NCI-H146 treated with DMSO at 0.1 percent for 48 hours (cell line): ENCODE measurements at regions not wholly inside any gene's neighbourhood (a gene's known extent, or its start where the extent isn't known, plus 50 kb on each side); places are given as distances from the start of the nearest gene placed in this dataset.

Experiments
- DNase-seq: peaks from one replicate; lab custom pipeline; 2025; ENCODE audit not compliant: unreplicated experiment; lab: John Stamatoyannopoulos, UW

DNA sequence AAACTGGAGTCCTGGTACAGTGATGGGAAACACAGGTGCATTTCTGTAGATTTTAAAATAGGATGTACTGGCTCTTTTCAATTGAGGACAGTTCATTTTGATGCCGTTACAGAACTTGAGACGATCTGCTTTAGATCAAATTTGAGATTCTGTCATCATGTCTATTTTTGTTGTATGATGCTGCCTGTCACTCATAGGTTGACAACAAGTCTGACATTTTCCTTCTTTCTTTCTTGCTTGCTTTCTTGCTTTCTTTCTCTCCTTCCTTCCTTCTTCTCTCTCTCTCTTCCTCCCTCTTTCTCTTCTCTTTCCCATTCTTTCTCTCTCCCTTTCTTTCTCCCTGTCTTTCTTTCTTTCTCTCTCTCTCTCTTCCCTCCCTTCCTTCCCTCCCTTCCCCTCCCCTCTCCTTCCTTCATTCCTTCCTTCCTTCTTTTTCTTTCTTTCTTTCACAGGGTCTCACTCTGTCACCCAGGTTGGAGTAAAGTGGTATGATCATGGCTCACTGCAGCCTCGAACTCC lies 152.6 kb upstream of the SGK1 start:
- no peak for DNase-seq

DNA sequence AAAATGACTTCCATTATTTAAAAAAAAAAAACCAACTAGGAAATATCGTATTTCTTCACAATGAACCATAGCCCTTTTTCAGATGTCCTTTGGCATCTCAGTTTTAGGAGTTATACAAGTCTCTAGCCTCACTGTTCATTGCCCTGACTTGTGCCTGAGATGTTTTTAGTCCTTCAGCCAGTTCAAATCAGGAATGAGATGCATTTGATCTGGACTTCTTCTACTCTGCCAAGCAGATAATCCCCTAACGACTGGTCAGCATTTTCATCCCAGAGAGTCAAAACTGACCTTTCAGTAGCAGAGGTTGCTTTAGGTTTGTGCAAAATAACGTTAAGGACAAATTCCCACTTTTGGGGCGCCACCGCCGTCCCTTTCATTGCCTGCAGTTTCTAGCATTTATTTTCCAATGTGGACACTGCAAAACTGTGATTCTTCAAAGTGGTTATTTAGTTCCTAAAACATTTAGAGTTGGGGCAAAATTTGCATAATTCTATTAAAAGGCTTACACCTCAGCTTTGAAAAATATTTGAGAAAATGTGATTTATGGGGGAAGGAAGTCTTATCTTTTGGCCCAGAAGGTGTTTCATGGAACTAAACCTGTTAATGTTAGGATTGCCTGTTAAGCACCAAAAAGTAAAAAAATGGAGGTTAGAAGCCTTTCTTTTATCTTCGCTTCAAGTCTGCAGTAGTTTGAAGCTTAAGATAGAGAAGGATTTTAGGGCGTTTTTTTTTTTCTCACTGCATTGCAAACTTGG lies 152.0 kb upstream of the SGK1 start:
- DNase-seq: no peak

DNA sequence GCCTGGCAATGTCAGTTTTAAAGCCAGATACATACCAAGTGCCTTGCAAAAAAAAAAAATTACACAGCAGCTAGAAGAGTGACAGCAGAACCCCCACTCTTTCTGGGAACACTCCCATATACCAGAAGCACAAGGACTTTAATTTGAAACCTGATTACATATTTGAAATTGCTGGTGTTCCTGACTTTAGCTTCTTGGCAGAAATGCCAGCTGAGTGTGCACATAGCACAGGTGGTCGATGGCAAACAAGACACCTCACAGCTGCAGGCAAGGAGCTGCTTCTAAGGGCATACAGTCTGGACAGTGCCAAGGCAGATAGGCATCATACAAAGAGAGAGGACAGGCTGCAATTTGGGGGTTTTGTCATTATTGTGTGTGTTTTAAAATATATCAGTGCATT lies 150.7 kb upstream of the SGK1 start:
- DNase-seq: no peak

DNA sequence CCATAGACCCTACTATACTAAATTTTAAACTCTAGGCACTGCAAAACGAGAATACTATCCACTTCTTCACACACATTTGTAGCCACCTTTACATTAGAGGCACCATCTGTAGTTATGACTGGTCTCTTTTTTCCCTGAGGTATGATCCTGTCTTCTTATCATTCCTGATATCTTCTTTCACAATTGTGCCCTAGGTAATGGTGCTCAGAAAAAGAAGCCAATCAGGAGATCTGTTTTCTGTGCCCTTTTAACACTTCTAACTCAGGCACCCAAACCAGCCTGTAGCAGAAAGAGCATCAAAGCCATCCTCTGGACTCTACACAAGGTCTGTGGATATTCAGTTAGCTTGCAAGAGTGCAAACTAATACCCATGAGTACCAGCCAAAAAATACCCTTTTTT lies 149.7 kb upstream of the SGK1 start:
- DNase-seq: no peak

DNA sequence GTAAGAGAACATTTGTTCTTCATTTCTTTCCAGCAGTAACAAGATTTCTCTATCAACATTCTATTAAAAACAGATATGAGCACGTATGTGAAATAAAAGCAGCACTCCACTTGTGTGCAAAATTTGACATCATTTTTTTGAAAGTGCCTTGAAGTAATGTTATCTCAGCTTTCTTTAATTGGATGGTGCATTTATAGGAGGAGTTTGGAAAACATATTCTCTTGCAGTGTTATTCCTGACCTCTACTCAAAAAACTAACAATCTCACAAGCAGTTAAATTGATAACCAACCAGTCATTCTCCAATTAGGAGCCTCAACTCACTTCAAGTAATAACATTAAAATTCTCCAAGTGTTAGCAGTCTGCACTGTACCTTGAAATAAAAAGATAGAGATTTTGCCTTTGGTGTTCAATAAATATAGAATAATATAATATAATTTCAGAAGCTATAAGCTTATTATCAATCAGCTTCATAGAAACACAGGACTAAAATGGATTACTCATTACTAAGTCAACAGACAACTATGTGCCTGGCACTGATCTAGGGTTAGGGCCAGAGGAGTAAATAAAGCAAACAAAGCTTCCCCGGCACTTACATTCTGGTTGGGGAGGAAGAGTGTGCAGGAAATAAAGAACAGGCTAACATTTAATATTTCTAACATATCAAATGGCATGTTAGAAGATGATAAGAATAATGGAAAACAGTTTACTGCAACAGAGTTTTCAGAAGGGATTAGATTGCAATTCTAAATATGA lies 149.0 kb upstream of the SGK1 start:
- peak; percentile 50 for DNase-seq

DNA sequence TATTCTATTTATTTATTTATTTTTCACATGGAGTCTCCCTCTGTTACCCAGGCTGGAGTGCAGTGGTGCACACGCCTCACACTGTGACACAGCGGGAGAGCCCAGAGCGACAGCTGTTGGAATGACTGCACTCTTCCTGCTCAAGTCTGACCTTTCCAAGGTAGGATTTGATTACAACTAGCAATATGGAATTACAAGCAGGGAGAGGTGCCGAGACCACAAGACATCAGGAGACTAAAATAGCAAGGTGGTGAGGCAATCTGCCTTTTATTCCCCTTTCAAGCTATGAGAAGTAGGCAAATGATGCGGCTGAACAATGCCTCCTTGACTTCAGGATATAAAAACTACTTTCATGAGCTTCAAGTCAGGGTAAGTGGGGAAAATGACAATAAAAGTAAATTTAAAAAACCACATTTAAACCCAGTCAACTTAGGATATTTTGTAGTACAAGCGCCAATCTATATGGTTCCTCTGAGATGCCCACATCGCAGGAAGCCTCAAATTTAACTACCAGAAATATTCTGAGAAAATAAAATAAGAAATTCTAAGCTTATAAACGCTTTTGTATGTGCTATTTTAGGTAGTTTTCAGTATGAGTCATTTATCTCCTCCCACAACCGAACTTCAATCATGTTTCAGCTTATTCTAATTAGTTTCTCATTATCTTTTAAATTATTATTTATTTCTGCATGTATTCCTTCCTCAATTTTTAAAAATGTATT lies 146.9 kb upstream of the SGK1 start:
- DNase-seq: peak; percentile 82

DNA sequence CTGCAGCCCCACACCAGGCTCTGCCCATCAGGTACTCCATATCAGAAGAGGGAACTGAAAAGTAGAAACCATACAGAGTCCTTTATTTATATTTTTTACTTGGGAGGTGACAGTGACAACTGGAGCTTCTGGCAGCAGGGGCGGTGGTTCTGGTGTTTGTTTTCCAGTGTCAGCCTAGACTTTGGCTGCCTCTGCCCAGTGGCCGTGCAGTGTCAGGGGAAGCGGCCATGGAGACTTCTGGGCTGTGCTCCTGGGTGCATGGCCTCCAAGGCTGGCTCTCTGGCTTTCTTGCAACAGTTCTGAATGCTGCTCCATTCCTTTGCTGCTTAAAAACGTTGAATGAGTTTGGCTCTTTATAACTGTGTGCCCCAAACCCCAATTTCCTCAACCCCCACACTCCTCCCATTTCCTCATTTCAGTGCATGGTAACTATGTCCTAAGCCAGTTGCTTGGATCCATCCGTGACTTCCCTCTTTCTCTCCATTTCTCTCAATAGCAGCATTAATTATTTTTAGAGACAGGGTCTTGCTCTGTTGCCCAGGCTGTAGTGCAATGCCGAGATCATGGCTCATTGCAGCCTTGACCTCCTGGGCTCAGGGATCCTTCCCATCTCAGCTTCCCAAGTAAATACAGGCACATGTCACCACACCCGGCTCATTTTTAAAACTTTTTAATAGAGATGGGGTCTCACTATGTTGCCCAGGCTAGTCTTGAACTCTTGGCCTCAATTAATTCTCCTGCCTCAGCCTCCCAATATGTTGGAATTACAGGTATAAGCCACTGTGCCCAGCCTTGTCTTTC lies 141.1 kb upstream of the SGK1 start:
- no peak for DNase-seq

DNA sequence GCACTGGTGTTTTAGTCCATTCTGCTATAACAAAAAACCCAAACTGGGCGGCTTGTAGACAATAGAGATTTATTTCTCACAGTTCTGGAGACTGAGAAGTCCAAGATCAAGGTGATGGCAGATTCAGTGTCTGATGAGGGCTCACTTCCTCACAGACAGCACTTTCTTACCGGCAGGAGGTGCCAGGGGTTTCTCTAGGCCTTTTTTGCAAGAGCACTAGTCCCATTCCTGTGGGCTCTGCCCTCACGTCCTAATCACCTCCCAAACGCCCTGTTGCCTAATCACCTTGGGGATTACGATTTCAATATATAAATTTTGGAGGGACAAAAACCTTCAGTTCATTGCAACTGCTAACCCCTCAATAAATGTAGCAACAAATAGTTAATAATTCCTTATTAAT lies 140.0 kb upstream of the SGK1 start:
- no peak for DNase-seq

DNA sequence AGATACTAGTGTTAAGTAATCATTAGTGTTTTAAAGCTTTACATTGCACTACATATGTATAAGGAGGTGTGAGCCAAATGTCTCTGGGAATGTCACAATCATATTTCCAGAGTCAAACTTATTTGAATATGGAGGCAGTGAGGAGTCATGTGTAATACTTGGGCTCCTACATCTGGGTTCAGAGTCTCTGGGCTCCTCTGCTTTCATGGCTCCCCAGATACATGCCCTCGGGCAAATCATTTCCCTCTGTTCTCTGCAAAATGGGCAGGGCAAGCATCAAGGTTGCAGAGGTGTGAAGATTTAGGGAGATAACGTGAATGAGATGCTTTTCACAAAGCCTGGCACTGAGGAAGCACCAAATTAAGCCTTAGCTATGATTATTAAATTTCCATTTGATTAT lies 138.3 kb upstream of the SGK1 start:
- no peak for DNase-seq

DNA sequence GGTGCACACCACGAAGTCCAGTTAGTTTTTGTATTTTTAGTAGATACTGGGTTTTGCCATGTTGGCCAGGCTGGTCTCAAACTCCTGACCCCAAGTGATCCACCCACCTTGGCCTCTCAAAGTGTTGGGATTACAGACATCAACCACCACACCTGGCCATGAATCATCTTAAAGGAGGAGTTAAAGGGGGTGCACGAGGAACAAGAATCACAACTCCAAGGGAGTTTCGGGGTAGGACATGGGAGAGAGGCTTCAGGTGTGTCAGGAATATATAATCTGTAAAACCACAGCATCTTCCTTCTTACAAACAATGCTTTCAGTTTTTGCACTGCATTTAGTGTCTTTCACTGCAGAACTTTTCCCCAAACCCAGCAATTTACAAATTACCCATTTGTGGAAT lies 137.4 kb upstream of the SGK1 start:
- no peak for DNase-seq

DNA sequence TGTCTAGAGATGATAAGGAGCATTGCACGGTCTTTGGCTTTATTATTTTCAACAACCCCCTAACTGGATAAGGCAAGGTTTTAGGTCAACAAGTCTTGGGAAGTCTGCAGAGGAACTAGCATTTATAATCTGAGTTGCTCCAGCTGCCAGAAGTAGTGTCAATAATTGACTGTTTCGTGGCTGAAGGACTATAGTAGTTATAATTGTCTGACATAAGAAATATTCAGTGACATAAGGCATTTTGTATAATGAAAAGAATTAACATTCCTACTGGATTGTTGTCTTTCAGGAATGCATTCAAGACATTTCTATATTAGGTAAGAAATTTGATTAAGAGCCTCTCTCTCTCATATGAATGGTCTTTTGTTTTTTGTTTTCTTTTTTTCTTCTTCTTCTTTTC lies 136.9 kb upstream of the SGK1 start:
- no peak for DNase-seq

DNA sequence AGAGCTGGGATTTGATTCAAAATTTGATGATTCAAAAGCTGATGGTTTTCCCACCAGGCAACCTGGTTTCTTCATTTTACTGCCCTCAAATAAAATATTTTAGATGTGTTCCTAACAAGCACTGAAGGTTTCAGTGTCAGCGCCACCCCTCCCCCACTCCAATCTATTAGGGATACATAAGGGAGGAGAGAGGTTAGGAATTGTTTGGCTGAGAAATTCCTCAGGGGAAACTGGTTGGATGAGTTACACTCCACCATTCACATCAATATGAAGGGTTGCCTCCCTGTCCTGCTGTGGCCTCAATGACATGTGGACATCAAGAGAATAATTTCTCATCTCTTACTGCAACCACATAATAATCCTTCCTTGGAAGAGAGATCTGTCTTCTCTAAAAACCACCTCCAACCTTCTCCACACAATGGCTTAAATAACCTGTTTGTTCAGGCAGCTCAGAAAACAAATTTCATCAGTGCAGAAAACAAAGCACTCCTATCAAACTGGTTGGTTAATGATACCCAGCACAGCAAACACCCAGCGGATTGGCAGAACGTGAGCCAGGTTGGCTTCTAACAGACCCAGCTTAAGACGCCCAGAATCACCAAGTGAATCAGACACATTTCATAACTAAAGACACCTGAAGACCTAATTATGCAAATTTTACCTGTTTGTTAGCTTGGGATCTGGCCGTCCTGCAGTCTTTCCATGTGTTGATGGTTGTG lies 136.0 kb upstream of the SGK1 start:
- peak; percentile 51 for DNase-seq

DNA sequence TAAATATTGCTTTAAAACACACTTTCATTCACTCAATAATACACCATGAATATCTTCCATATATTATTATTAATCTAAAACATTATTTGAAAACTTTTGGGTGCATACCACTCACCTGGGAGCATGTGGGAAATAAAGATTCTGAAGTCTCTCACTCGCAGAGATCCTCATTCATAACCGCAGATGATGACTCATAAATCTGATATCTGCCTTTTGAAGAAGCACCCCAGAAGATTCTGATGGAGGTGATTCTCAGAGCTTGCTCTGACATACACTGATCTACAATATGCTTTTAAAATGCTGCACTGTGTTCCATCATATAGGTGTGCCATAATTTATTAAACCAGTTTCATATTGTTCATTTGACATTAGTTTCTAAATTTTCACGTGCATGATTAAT lies 135.0 kb upstream of the SGK1 start:
- DNase-seq: no peak

DNA sequence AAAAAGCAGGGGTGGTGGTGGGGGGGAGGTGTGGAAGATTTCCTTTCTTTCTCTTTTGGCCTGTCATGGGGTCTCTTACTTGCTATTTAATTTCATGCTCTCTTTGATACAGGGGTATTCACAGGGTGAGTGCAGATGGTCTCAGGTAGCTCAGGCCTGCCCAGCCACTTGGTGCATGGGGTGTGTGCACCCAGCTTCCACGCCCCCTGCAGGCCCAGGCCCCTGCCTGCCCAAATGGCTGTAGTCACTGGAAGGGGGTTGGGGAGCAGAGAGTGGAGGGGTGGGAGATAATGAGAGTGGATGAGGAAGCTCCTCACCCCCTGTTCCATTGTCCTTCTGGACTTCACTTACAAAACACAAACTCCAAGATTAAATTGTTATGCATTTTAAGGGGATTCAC lies 133.6 kb upstream of the SGK1 start:
- DNase-seq: no peak

DNA sequence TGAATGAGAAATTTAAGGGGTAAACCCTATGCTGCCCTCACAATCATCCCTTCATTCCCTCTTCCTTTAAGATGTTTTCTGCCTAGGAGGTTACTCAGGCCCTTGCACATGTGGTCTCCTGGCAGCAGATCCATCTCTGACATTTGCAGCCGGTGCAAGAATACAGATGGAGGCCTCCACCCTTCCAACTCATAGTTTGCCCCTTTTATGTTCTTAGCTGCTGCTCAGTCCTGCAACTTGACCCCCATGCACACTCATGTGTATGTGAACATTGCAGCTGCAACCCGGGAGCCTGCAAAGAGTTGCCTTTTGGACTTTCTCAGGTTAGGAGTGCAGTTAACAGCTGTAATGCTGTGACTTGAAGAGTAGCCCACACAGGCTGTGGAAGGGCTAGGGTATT lies 131.9 kb upstream of the SGK1 start:
- no peak for DNase-seq

DNA sequence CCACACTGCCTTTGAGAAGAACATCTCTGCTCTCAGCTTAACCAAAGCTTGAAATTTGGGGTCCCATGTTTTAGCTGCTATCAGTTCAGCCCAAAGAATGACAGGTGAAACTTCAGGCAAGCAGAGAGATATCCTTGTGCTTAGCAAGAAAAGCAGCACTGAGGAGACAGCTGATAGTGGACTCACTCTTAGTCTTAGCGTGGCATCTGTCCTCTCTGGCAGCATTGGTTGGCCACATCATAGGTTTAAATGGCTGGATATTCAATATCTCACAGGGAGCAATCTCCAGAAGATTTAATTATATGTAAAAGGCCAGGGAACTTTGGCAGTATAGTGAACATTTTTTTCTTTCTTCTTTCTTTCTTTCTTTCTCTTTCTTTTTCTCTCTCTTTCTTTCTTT lies 131.1 kb upstream of the SGK1 start:
- no peak for DNase-seq

DNA sequence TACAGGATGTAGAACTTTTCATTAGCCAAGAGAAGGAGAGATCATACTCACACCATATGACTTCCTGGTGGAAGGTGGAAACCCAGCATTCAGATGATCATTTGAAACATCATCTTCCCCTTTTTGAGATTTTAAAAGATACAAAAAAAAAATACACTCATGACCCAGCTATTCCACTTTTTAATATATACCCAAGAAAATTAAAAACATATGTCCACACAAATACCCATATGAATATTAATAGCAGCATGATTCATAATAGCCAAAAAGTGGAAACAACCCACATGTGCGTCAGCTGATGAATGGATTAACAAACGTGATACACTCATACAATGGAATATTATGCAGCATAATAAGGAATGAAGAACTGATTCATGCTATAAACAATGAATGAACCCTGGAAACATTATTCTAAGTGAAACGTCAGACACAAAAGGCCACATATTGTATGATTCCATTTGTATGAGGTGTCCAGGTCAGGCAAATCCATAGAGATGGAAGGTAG lies 130.0 kb upstream of the SGK1 start:
- no peak for DNase-seq

DNA sequence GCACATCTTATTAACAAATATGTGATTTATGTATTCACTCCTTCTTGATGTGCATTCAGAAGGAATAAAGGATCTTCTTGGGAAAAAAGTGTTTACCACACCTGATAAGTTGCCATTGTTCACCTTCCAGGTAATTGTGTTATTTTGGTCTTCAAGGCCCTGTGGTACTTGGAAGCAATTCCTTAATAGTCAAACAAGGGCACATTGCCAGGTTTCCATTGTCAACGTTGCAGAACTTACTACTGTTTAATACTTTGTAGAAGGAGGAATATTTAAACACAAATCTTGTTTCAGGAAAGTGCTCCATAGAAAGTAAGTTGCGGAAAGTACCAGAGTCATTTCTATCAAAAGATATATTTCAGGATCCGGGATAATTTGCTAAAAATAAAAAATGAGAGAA lies 129.5 kb upstream of the SGK1 start:
- no peak for DNase-seq

DNA sequence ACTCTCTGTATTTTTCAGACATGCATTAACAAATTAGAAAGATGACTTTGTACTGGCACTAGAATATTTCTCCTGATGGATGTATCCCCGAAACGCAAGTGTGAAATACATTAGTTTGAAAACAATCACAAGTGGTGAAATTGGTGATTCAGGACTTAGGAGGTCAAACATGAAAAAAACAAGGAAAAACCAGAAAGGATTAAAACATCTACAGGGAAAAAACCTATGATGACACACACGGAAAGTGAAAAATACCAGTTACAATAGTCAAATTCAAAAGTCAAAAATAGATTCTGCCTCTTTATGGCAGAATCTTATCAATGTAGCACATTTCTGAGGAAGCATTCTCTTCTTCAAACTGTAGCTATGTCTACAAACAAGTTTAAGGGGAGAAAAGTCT lies 129.0 kb upstream of the SGK1 start:
- no peak for DNase-seq

DNA sequence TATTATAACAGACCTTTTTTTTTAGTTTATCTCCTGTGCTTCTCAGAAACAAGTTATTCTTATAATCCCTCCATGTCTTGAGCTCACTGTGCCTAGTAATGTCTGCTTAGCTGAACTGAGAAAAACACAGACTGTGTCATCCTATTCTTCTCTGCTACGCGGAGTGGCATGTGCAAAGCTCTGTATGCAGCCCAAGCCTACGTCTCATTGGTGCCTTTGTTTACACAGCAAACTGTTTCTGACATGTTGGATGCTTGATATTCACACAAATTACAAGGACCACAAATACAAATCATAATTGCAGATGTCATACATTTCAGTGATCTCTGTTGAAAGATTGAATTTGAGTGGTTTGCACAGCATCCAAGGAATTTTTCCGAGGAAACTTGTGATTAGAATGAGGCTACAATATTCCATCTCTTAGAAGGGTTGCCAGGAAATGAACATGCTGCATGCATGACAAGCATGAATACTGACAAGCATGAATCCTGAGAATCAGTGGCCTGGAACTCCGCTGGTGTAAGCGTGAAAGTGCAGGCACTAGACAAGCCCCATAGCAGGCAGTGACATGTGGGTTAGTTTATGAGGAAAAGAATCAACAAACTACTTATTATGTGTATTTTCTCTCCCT lies 128.4 kb upstream of the SGK1 start:
- DNase-seq: no peak
